Activated CD4-positive, alpha-beta T cell treated with anti-CD3 and anti-CD28 coated beads for 24 hours (primary cell): ENCODE measurements at regions not wholly inside any gene's neighbourhood (a gene's known extent, or its start where the extent isn't known, plus 50 kb on each side); places are given as distances from the start of the nearest gene placed in this dataset.
"Not testable (repeated sequence)": the region's sequence is repeated elsewhere in the genome, so short reads cannot be mapped to it uniquely, and the experiment has no call there.

Experiments
- DNase-seq, 2 donors: peaks; one replicate each; pipeline ENCODE4 v3.0.0-alpha.2; 2020; ENCODE audit warnings: low read depth in 2 of 2

DNA sequence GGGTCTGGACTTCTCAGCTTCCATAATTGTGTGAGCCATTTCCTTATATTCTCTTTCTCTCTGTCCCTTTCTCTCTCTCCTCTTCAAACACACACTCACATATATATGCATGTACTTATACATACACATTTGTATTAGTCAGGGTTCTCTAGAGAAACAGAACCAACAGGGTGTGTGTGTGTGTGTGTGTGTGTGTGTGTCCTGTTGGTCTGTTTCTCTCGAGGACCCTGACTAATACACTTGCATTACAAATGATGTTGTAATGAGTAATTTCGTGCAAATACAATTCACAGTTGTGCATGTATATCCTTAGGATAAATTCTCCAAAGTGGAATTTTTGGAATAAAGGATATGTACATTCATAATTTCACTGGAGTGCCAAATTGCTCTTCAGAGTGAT lies 115.3 kb downstream of the NPIPB5 start:
- no peak for DNase-seq

DNA sequence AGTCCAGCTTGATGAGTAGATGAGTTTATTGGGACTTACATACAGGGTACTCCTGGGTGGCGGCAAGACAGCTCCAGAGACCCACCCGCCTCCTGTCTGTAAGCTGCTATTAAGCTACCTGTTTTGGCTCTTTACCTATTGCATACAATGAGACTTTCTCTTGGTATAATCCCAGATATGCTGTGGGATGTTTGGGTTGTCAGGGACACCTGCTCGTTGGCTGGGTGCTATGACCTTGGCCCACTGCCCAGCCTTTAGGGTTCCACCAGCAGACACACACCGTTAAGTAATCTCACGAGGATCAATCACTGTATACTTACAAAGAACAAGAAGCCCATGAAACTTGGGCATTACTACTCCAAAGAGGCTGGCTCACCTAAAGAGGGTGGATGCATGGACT lies 116.4 kb downstream of the NPIPB5 start:
- DNase-seq, result no peak

DNA sequence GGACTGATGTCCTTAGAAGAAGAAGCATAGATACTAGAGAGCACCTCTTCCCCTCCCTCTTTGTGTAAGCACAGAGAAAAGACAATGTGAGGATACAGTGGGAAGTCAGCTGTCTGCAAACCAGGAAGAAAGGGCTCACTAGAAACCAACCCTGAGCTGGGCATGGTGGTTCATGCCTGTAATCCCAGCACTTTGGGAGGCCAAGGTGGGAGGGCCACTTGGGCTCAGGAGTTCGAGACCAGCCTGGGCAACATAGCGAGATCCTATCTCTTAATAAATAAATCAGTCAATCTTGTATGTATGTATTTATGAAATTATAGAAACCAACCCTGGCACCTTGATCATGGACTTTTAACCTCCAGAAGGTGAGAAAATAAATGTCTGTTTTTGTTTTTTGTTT lies 118.3 kb downstream of the NPIPB5 start:
- DNase-seq, result no peak

DNA sequence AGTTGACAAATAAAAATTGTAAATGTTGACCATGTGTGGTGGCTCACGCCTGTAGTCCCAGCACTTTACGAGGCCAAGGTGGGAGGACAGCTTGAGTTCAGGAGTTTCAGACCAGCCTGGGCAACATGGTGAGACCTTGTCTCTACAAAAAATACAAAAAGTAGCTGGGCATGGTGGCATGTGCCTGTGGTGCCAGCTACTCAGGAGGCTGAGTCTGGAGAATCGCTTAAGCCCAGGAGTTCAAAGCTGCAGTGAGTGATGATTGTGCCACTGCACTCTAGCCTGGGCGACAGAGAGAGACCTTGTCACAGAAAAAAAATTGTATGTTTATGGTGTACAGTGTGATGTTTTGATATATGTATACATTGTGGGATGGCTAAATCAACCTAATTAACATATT lies 119.6 kb downstream of the NPIPB5 start:
- no peak for DNase-seq

DNA sequence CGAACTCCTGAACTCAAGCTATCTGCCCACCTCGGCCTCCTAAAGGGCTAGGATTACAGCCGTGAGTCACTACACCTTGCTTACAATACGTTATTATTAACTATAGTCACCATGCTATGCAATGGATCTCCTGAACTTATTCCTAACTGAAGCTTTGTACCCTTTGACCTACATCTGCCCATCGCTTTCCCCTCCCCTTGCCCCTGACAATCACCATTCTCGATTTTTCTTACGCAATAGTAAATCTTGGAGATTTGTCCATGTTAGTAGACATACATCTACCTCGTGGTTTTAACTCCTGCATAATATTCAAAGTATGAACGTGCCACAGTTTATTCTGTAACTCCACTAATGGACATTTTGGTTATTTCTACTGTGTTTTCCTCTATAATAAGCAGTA lies 120.6 kb downstream of the NPIPB5 start:
- DNase-seq, result no peak

DNA sequence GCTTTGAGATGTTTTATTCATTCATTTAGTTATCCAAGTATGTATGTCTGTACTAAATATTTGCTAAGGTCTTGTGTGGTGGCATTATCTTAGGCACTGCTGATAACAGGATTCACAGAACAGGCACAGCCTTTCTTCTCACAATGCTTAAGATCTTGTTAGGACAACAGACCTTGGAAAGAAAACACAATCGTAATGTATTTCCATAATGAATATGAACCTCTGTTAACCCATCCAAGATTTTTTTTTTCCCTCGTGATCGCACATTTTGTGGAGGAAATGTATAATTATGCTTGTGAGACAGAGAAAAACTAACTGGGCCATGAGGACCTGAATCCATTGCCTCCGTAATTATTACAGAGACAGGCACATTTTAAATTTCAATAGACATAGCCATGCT lies 121.9 kb downstream of the NPIPB5 start:
- no peak for DNase-seq

DNA sequence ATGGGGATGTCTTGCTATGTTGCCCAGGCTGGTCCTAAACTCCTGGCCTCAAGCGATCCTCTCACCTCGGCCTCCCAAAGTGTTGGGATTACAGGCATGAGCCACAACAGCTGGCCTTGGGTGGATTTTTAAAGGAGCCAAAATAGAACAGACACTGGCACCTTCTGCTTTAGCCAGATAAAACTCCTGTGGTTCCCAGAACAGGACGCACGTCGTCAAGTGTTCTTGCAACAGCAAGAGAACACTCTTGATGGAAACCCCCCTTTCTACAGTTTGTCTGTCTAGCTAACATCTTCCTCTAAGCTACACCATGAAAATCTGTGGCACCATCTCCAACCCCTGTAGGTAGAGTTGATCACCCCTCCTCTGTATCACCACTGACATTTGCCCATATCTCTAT lies 122.6 kb downstream of the NPIPB5 start:
- DNase-seq, result no peak

DNA sequence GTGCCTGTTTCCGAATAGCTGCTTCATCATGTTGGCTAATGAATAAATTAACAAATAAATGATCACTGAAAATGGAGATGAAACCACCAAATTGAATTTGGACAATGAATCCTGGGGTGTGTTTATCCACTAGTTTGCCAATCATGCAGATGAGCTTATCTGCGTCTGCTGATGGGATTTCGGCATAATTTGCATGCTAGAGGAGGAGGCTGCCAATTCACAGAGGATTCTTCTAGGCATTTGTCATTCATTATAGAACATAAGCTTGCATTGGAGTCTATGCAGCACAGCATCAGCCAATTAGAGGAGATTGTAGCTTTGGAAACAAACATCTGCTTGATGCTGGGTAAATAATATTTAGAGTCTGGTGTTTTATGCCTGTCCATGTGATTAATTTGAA lies 123.1 kb downstream of the NPIPB5 start:
- no peak for DNase-seq

DNA sequence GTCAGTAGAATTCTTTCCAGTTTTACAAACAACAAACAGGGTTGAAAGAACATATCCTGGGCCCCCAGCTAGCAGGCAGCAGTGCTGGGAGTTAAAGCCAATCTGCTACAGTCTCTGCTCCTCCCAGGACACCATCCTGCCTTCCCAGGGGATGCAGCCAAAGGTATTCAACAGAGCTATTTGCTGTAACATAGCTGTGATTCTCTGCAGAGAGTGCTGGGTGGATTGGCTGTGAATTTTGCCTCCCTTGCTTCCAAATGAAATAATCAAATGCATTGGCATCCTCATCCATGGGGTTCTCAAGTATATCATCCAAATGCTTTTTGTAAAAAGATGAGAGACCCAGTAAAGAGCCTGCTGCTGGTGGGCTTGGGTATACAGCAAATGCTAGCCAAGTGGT lies 124.3 kb downstream of the NPIPB5 start:
- DNase-seq, result no peak

DNA sequence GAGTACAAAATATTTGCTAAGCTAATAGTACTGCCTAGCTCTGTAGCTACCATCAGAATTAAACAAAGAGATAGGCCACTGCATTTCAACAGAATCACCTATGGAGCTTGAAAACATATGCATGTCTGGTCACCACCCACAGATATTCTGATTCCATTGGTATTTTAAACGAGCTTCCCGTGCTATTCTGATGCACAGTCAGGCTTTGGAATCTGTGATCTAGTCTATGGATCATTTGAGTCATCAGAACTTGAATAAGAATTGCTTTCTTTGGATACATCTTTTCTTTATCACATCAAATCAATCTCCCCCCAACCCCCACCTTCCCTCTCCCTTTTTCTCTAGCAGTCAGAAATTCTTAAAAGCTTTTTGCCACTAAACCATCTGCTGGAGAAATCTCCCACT lies 124.7 kb downstream of the NPIPB5 start:
- no peak for DNase-seq

DNA sequence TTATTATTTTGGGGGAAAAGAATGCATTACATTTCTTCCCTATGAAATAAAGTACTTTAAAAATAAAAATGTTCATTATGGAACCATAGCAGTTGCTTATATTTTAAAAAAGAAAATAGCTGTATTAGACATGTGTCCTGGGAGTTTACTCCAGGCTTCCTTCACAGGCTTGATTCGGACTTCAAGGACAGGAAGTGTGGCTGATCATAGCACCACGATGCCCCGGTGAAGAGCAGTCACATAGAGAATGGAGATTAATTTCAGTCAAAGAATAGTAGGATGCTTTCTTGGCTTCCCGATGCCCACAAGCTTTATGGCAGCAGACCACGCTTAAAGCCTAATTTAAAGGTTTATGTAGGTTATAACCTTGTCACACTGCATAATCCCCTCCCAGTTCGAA lies 125.1 kb downstream of the NPIPB5 start:
- no peak for DNase-seq

DNA sequence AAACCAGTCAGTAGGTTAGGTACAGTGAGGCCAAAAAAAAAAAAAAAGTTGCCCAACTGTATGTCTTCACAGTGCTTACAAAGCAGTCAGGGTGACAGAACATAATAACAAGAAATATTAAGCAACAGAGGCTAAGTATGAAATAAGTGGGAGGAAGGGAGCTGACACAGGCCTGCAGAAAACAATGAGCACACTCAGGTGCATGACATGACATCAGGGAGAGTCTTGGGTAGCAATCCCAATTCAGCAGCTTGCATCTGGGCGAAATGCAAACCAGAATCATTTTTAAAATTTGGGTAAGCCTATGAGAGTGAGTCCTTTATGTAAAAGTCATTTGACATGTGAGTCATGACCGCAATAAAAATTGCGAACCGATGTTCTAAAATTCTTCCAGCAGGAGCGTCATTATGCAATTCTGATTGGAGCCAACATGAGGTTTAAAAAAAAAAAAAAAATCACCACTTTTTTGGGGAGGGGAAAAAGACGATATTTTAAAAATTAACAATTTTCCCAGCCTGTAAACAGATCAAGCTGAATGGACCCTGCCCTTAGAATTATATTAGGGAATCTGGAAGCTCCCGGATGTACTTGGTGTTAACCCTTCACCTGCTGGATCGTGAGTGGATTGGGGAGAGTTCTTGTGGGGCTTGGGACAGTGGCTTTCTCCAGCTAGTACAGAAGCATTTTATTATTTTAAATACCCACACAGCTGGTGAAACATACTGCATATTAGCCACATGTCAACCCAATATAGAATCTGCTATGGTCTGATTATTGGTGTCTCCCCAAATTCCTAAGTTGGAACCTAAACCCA lies 127.9 kb downstream of the NPIPB5 start:
- no peak for DNase-seq

DNA sequence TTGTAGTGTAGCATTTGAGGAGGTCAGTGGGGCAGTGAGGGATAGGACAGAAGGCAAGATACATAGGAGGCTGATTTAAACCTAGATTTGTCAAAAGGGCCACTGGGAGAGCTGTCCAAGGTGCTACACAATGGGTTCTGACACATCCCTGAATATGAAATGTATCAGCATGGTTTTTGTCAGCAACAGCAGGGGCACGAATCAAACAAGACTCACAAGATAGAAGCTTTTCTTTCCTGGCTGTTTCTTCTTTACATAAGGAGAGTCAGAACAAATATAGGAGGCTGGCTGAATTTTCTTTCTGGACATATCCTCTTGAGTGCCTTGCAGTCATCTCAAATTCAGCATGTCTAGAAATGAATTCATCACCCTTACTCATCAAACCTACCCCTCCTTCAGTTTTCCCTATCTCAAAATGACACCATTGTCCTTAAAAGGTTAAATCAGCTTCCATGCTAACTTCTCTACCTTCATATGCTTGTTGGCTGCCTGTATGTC lies 130.5 kb downstream of the NPIPB5 start:
- DNase-seq, result no peak

DNA sequence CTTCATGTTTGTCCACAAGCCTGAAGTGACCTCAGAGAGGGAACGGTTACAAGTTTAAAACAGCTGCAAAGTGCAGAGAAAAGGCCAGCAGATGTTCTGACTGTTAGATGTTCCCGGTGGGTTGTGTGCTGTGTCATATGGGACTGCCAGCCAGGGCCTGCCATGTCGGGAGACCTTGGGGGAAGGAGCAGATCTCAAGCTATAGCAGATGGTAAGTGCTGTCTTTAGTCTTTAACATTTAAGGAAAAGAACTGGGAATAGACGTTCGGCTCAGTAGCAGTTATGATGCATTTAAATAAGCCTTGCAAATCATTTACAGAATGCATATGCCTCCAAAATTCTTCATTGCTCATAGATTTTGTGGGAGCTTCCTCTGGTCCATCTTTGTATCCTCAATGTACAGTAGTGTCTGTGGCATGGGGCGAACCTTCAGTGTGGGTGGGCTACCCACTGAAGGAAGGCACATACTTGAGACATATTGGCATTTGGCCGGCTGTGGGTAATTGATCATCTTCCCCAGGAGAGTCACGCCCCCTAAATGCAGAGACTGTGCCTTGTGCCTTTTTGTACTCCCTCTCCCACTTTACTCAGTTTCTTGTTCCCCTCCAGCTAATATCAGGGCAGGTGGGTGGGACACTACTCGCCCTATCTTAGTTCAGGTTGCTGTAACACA lies 131.9 kb downstream of the NPIPB5 start:
- no peak for DNase-seq

DNA sequence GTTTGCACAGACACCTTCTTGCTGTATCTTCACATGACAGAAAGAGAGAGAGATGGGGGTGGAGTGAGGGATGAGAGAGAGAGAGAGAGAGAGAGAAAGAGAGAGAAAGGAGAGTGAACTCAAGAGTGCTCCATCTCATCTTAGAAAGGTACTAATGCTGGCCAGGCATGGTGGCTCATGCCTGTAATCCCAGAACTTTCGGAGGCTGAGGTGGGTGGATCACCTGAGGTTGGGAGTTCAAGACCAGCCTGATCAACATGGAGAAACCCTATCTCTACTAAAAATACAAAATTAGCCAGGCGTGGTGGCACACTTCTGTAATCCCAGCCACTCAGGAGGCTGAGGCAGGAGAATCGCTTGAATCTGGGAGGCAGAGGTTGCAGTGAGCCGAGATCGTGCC lies 132.5 kb downstream of the NPIPB5 start:
- DNase-seq, result not testable (repeated sequence)

DNA sequence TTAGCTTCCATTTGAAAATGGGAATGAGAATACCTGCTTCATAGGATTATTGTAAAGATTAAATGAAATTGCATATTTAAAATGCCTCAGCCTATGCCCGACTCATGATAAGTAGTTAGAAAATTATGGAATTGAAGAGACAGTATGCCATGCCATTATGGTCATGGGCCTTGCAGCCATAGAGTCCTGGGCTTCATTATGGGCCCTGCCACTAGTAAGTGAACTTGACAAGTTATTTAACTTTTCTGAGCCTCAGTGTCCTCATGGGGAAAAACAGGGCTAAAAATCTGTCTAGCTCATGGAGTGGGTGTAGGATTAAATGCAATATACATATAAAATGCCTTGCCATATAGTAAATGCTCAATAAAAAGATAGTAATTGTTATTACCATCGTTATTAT lies 133.2 kb downstream of the NPIPB5 start:
- DNase-seq, result no peak

DNA sequence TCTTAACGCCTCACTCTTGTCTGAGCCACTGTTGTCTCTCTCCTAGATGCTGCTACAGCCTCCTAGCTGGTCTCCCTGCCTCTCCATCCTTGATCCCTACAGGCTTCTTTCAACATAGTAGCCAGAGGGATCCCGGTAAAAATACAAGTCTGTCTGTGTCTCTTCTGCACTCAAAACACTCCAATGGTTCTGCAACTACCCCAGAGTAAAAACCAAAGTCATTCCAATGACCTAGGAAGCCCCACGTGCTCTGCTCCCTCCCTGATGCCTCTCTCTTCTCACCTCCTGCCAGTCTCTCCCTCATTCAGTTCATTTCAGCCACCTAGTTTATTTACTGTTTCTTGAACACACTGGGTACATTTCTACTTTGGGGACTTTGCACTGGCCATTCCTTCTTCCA lies 135.2 kb downstream of the NPIPB5 start:
- DNase-seq, result no peak

DNA sequence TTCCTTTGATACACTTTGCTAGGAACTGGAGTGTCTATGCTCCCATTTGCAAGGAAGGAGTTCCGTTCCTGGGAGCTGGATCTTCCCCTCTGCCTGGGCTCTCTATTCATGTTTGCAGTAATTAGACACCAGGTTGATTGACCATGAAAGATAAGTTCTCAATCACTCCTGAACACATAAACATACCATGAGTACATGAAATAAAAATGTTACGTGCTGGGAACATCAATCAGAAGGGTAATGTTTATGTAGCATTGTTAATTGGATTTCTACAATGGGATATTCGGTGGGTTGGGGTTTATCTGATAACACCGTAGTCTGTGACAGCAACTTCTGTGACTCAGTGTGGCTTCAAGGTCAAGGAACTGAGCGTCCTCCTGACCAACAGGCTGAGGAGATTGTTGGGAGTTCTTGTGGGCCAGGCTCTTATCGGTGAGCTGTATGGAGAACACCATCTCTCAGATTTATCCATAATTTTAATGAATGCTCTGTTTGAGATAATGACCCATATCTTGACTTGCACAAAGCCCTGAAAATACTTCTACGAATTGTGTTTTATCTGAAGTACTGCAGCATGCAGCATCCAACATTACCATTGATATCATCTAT lies 136.4 kb downstream of the NPIPB5 start:
- DNase-seq, result no peak

DNA sequence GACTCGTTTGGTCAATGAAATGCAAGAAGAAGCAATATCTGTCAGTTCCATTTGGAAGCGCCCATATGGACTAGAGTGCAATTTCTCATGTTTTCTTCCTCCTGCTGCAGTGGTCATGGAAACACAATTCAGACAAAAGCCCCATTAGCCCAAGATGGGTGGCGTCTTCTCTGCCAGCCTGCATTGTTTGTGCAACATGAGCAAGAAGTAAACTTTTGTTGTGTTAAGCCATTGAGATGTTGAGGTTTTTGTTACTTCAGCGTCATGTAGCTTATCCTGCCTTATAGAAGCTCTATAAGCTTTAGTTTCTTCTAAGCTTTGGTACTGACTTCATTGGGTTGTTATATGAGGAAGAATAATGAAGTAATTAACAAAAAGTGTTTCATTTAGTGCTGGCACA lies 137.4 kb downstream of the NPIPB5 start:
- DNase-seq, result no peak

DNA sequence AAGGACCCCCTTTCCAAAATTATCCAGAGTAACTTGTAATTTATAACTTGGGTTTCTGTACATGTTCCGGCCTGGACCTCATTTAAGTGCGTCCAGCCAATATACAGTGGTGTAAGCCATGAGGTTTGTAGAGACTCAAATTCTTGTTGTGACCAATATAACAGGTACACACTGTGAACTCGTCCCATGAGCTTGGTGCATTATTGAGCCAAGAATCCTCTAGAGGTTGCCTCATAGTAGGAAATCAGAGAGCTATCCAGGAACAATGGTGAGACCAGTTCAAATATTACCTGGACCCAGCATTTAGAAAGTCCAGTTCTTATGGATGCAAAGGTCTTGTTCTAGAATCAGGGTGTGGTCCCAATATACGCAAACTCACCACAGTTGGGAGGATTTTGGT lies 138.2 kb downstream of the NPIPB5 start:
- DNase-seq, result no peak

DNA sequence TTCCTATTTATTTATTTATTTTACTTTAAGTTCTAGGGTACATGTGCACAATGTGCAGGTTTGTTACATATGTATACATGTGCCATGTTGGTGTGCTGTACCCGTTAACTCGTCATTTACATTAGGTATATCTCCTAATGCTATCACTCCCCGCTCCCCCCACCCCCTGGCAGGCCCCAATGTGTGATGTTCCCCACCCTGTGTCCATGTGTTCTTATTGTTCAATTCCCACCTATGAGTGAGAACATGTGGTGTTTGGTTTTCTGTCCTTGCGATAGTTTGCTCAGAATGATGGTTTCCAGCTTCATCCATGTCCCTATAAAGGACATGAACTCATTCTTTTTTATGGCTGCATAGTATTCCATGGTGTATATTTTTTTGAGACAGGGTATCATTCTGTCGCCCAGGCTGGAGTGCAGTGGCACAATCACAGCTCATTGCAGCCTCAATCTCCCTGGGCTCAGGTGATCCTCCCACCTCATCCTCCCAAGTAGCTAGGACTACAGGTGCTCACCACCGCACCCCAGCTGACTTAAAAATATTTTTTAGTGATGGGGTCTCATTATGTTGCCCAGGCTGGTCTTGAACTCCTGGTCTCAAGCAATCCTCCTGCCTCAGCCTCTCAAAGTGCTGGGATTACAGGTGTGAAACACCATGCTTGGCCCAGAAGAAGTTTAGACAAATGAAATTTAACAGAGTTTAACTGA lies 140.6 kb downstream of the NPIPB5 start:
- not testable (repeated sequence) for DNase-seq

DNA sequence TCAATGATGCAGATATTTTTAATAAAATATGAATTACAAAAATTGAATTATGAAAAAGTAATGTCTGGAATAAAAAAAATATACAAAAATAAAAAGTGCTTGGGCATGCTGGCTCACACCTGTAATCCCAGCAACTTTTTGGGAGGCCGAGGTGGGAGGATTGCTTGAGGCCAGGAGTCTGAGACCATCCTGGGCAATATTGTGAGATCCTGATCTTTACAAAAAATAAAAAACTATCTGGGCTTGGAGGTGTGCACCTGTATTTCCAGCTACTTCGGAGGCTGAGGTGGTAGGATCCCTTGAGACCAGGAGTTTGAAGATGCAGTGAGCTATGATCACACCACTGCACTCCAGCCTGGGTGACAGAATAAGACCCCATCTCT lies 141.8 kb downstream of the NPIPB5 start:
- no peak for DNase-seq
